IMR-90 (cell line): ENCODE measurements at regions not wholly inside any gene's neighbourhood (a gene's known extent, or its start where the extent isn't known, plus 50 kb on each side); places are given as distances from the start of the nearest gene placed in this dataset.

Source experiments
- MAFK ChIP-seq: IDR thresholded peaks from 2 replicates; pipeline ENCODE4 v1.6.1; 2012; ENCODE audit warnings: low read depth, low read length, improper control_type of control experiment
- MAZ ChIP-seq: IDR thresholded peaks from 2 replicates; pipeline ENCODE4 v1.6.1; 2012; ENCODE audit warnings: low read depth, mild to moderate bottlenecking, low read length, improper control_type of control experiment, moderate library complexity, borderline replicate concordance
- MXI1 ChIP-seq: IDR thresholded peaks from 2 replicates; pipeline ENCODE4 v1.6.1; 2012; ENCODE audit warnings: low read depth, mild to moderate bottlenecking, low read length, moderate library complexity, borderline replicate concordance
- POLR2A ChIP-seq: IDR thresholded peaks from 2 replicates; pipeline ENCODE4 v1.6.1; 2012; ENCODE audit warnings: mild to moderate bottlenecking, low read depth, low read length
- SMC3 ChIP-seq: fragments of 150-350 bp; IDR thresholded peaks from 2 replicates; pipeline ENCODE4 v1.6.1; 2016; ENCODE audit warnings: low read depth, mild to moderate bottlenecking, antibody characterized with exemption, low read length, moderate library complexity
- TF ChIP-seq, protein P1 (sequence below): conservative IDR thresholded peaks from 2 replicates; pipeline ENCODE4 v1.5.1; 2012; ENCODE audit warnings: mild to moderate bottlenecking, low read depth, low read length, improper control_type of control experiment
- TF ChIP-seq, protein P2 (sequence below): fragments of 150-350 bp; IDR thresholded peaks from 2 replicates; pipeline ENCODE4 v1.6.1; 2017; ENCODE audit warnings: mild to moderate bottlenecking, antibody characterized with exemption, low read length, low read depth

DNA sequence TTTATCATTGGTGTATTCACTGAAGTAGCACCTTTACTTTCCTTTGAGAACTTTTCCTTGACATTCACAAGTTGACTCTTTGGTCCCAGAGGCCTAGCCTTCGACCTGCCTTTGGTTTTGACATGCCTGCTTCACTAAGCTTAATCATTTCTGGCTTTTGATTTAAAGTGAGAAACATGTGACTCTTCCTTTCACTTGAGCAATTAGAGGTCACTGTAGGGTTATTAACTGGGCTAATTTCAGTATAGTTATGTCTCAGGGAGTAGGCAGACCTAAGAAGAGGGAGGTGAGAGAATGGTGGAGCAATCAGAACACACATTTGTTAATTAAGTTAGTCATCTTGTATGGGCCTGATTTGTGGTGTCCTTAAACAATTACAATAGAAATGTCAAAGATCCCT lies 1040.7 kb upstream of the SLC39A10 start:
- TF ChIP-seq MAFK (no peak), POLR2A (no peak), SMC3 (no peak), MXI1 (no peak), MAZ (no peak)
- TF ChIP-seq, protein P1, sequence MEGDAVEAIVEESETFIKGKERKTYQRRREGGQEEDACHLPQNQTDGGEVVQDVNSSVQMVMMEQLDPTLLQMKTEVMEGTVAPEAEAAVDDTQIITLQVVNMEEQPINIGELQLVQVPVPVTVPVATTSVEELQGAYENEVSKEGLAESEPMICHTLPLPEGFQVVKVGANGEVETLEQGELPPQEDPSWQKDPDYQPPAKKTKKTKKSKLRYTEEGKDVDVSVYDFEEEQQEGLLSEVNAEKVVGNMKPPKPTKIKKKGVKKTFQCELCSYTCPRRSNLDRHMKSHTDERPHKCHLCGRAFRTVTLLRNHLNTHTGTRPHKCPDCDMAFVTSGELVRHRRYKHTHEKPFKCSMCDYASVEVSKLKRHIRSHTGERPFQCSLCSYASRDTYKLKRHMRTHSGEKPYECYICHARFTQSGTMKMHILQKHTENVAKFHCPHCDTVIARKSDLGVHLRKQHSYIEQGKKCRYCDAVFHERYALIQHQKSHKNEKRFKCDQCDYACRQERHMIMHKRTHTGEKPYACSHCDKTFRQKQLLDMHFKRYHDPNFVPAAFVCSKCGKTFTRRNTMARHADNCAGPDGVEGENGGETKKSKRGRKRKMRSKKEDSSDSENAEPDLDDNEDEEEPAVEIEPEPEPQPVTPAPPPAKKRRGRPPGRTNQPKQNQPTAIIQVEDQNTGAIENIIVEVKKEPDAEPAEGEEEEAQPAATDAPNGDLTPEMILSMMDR: no peak
- TF ChIP-seq, protein P2, sequence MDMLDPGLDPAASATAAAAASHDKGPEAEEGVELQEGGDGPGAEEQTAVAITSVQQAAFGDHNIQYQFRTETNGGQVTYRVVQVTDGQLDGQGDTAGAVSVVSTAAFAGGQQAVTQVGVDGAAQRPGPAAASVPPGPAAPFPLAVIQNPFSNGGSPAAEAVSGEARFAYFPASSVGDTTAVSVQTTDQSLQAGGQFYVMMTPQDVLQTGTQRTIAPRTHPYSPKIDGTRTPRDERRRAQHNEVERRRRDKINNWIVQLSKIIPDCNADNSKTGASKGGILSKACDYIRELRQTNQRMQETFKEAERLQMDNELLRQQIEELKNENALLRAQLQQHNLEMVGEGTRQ: no peak
